Testis (tissue), 2 donors: ENCODE measurements at regions not wholly inside any gene's neighbourhood (a gene's known extent, or its start where the extent isn't known, plus 50 kb on each side); places are given as distances from the start of the nearest gene placed in this dataset.

Experiments
- POLR2A ChIP-seq: fragments of 450-650 bp; IDR thresholded peaks from one replicate; pipeline ENCODE4 v1.6.1; 2017; ENCODE audit warnings: antibody characterized with exemption, mild to moderate bottlenecking, moderate library complexity
- TF ChIP-seq, protein P1 (sequence below), 3 experiments: fragments of 450-650 bp in 2 of 3; fragments of 200-600 bp in 1 of 3; sonication (generic) in 1 of 3; IDR thresholded peaks; one replicate each; pipeline ENCODE4 v1.5.1; 2016 to 2019; ENCODE audit warnings: antibody characterized with exemption in 3 of 3, mild to moderate bottlenecking in 2 of 3, moderate library complexity in 1 of 3

DNA sequence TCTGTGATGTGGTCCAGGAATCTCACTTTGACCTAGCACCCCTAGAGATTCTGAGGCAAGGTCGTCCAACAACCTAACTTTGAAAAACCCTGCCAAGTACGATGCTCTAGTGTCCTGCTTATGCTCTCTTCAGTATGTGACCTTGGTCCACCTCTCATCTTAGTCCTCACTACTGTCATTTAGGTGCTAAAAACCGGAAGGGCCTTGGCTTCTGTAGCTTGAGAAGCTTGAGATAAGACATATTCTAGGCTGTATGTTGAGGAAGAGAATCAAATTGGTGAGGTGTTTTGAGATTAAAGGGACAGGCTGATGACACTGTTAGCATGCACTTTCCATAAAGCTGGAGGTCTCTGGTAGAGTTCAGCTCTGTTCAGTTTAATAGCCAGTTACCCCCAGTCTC, 57.0 kb upstream of the MTPN start:
- TF ChIP-seq POLR2A = no peak
- TF ChIP-seq, protein P1, sequence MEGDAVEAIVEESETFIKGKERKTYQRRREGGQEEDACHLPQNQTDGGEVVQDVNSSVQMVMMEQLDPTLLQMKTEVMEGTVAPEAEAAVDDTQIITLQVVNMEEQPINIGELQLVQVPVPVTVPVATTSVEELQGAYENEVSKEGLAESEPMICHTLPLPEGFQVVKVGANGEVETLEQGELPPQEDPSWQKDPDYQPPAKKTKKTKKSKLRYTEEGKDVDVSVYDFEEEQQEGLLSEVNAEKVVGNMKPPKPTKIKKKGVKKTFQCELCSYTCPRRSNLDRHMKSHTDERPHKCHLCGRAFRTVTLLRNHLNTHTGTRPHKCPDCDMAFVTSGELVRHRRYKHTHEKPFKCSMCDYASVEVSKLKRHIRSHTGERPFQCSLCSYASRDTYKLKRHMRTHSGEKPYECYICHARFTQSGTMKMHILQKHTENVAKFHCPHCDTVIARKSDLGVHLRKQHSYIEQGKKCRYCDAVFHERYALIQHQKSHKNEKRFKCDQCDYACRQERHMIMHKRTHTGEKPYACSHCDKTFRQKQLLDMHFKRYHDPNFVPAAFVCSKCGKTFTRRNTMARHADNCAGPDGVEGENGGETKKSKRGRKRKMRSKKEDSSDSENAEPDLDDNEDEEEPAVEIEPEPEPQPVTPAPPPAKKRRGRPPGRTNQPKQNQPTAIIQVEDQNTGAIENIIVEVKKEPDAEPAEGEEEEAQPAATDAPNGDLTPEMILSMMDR (IDR thresholded peaks at IDR 0.05) = no peak
